ENCODE measurements at regions not wholly inside any gene's neighbourhood (a gene's known extent, or its start where the extent isn't known, plus 50 kb on each side); places are given as distances from the start of the nearest gene placed in this dataset.

GRCh38 chr16:72311426-72311825 lies 139.5 kb upstream of the PMFBP1 start:
- Histone ChIP-seq H3K9ac (no peak overlapping the region), H4K20me1 (ENCODE audit: insufficient read depth) (no peaks in the 10 kb centered on the region), H3K4me1 (ENCODE audit: low read depth, poor library complexity, severe bottlenecking) (no peaks in the 10 kb centered on the region), H3K79me2 (ENCODE audit: insufficient read depth, low read depth) (no peaks in the 10 kb centered on the region), H3K27ac (no peak overlapping the region), H3K36me3 (ENCODE audit: insufficient read depth) (no peaks in the 10 kb centered on the region), H3K27me3 (ENCODE audit: insufficient read depth, low read depth) (no peaks in the 10 kb centered on the region), H2AFZ (ENCODE audit: low read depth) (no peak overlapping the region), H3K4me2 (no peak overlapping the region), H3K4me3 (IDR thresholded peaks at IDR 0.05; ENCODE audit: insufficient read depth, low read depth, low read length) (no peak overlapping the region)
- no peak for TF ChIP-seq CTCF (conservative IDR thresholded peaks at IDR 0.05; ENCODE audit: low read depth, low read length)

- H3K36me3 ChIP-seq (ENCODE audit: insufficient read depth): no peaks in the 10 kb centered on the region
- no peaks in the 10 kb centered on the region for H4K20me1 ChIP-seq (ENCODE audit: insufficient read depth)
- TF ChIP-seq CTCF (conservative IDR thresholded peaks at IDR 0.05; ENCODE audit: low read depth, low read length): no peak
- H3K4me2 ChIP-seq: no peak overlapping the region
- H3K9ac ChIP-seq: no peak overlapping the region
- H3K79me2 ChIP-seq (ENCODE audit: insufficient read depth, low read depth): no peaks in the 10 kb centered on the region
- H3K4me1 ChIP-seq (ENCODE audit: low read depth, poor library complexity, severe bottlenecking): no peaks in the 10 kb centered on the region
- H2AFZ ChIP-seq (ENCODE audit: low read depth): no peak overlapping the region
- H3K4me3 ChIP-seq (IDR thresholded peaks at IDR 0.05; ENCODE audit: insufficient read depth, low read depth, low read length): no peak overlapping the region
- no peak overlapping the region for H3K27ac ChIP-seq
- no peaks in the 10 kb centered on the region for H3K27me3 ChIP-seq (ENCODE audit: insufficient read depth, low read depth)
These were observed 137.0 kb upstream of the PMFBP1 start for GRCh38 chr16:72309001-72309400.

GRCh38 chr16:72308396-72308795 lies 136.4 kb upstream of the PMFBP1 start:
- no peak overlapping the region for H3K4me3 ChIP-seq (IDR thresholded peaks at IDR 0.05; ENCODE audit: insufficient read depth, low read depth, low read length)
- H2AFZ ChIP-seq (ENCODE audit: low read depth): no peak overlapping the region
- no peak overlapping the region for H3K4me2 ChIP-seq
- H4K20me1 ChIP-seq (ENCODE audit: insufficient read depth): no peaks in the 10 kb centered on the region
- no peak overlapping the region for H3K9ac ChIP-seq
- H3K27ac ChIP-seq: no peak overlapping the region
- no peaks in the 10 kb centered on the region for H3K4me1 ChIP-seq (ENCODE audit: low read depth, poor library complexity, severe bottlenecking)
- H3K79me2 ChIP-seq (ENCODE audit: insufficient read depth, low read depth): no peaks in the 10 kb centered on the region
- no peak for TF ChIP-seq CTCF (conservative IDR thresholded peaks at IDR 0.05; ENCODE audit: low read depth, low read length)
- H3K27me3 ChIP-seq (ENCODE audit: insufficient read depth, low read depth): no peaks in the 10 kb centered on the region
- no peaks in the 10 kb centered on the region for H3K36me3 ChIP-seq (ENCODE audit: insufficient read depth)

- no peaks in the 10 kb centered on the region for H3K27me3 ChIP-seq (ENCODE audit: insufficient read depth, low read depth)
- no peaks in the 10 kb centered on the region for H3K79me2 ChIP-seq (ENCODE audit: insufficient read depth, low read depth)
- H3K4me3 ChIP-seq (IDR thresholded peaks at IDR 0.05; ENCODE audit: insufficient read depth, low read depth, low read length): no peak overlapping the region
- H3K9ac ChIP-seq: no peak overlapping the region
- no peak overlapping the region for H2AFZ ChIP-seq (ENCODE audit: low read depth)
- TF ChIP-seq CTCF (conservative IDR thresholded peaks at IDR 0.05; ENCODE audit: low read depth, low read length): no peak
- H3K4me2 ChIP-seq: no peak overlapping the region
- H4K20me1 ChIP-seq (ENCODE audit: insufficient read depth): no peaks in the 10 kb centered on the region
- no peaks in the 10 kb centered on the region for H3K36me3 ChIP-seq (ENCODE audit: insufficient read depth)
- no peak overlapping the region for H3K27ac ChIP-seq
- H3K4me1 ChIP-seq (ENCODE audit: low read depth, poor library complexity, severe bottlenecking): no peaks in the 10 kb centered on the region
These were observed 130.4 kb upstream of the PMFBP1 start for GRCh38 chr16:72302332-72302731.
